Activated naive CD4-positive, alpha-beta T cell treated with anti-CD3 and anti-CD28 coated beads for 36 hours (primary cell): ENCODE measurements at regions not wholly inside any gene's neighbourhood (a gene's known extent, or its start where the extent isn't known, plus 50 kb on each side); places are given as distances from the start of the nearest gene placed in this dataset.
"Not testable (repeated sequence)": the region's sequence is repeated elsewhere in the genome, so short reads cannot be mapped to it uniquely, and the experiment has no call there.

Experiments used
- CTCF ChIA-PET: fragments of 350-600 bp; sonication (Branson Sonifier 250); formaldehyde crosslinking; loops from one replicate; lab custom pipeline; 2021; ENCODE audit warnings: antibody characterized with exemption; lab: Charles Lee
- DNase-seq: peaks from one replicate; pipeline ENCODE4 v3.0.0-alpha.2; 2020
- H3K27ac Mint-ChIP-seq: one replicate; pipeline ENCODE4 v1.8.0; 2021; ENCODE audit warnings: mild to moderate bottlenecking, mixed read lengths
- H3K27me3 Mint-ChIP-seq: one replicate; pipeline ENCODE4 v1.8.0; 2021; ENCODE audit warnings: low read depth, mixed read lengths
- H3K36me3 Mint-ChIP-seq: one replicate; pipeline ENCODE4 v1.8.0; 2021; ENCODE audit warnings: low read depth, mixed read lengths
- H3K4me1 Mint-ChIP-seq: one replicate; pipeline ENCODE4 v1.8.0; 2021; ENCODE audit warnings: low read depth, mixed read lengths
- H3K4me3 Mint-ChIP-seq: one replicate; pipeline ENCODE4 v1.8.0; 2021; ENCODE audit warnings: mild to moderate bottlenecking, moderate library complexity, mixed read lengths
- H3K9me3 Mint-ChIP-seq: one replicate; pipeline ENCODE4 v1.8.0; 2021; ENCODE audit warnings: mixed read lengths
- intact Hi-C: fragments of 100-400 bp; cut with micrococcal nuclease; formaldehyde crosslinking; loops from one replicate; pipeline ENCODE4 v1.15.1; 2023

DNA sequence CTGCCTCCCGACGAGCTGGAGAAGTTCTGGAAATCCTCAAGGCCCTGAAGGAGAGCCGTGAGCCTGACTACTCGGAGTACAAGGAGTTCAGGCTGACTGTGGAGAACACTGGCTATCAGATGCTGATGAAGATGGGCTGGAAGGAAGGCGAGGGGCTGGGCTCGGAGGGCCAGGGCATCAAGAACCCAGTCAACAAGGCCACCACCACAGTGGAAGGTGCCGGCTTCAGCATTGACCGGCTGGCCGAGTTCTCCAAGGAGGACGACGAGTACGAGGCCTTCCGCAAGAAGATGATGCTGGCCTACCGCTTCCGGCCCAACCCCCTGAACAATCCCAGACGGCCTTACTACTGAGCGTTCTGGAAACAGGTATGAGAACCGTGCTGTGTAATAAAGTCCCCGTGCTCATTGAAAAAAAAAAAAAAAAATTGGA lies 366.1 kb upstream of the ATXN7L3B start:
- Mint-ChIP-seq H3K4me3 (no peak overlapping the region), H3K27ac (no peak overlapping the region), H3K9me3 (peaks cover 8% of the 10 kb centered on the region), H3K4me1 (no peaks in the 10 kb centered on the region), H3K36me3 (no peaks in the 10 kb centered on the region), H3K27me3 (no peaks in the 10 kb centered on the region)
- CTCF ChIA-PET, result no interaction called here
- intact Hi-C loops, result no loop called here
- no peak for DNase-seq

DNA sequence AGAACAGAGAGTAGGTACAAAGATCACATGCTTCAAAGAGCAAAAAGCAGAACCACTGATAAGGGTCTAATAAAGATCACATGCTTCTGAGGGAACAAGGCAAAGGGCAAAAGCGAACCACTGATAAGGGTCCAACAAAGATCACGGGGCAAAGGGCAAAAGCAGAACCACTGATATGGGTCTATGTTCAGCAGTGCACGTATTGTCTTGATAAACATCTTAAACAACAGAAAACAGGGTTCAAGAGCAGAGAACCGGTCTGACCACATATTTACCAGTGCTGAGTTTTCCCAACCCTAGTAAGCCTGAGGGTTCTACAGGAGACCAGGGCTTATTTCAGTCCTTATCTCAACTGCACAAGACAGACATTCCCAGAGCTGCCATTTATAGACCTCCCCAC lies 362.7 kb upstream of the ATXN7L3B start:
- DNase-seq, H3K27me3 Mint-ChIP-seq, H3K4me3 Mint-ChIP-seq, H3K36me3 Mint-ChIP-seq, intact Hi-C loops, CTCF ChIA-PET, H3K4me1 Mint-ChIP-seq, H3K27ac Mint-ChIP-seq: not testable (repeated sequence)
- H3K9me3 Mint-ChIP-seq, result peaks cover 11% of the 10 kb centered on the region

DNA sequence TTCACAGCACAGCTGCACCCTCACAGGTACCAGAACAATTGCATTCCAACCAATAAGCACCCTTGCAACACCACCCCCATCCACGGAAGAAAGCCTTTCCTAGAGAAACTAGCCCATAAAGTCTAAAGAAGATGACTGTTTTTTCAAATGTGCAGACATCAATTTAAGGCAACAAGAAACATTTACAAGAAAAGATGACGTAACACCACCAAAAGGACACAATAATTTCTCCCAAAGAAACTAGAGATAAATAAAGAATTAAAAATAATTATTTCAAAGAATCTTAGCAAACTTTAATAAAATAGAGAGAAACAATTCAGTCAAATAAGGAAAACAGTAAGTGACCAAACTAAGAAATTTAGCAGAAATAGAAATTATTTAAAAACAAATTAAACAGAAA lies 352.3 kb upstream of the ATXN7L3B start:
- no peak overlapping the region for H3K4me3 Mint-ChIP-seq
- no peaks in the 10 kb centered on the region for H3K4me1 Mint-ChIP-seq
- no peaks in the 10 kb centered on the region for H3K9me3 Mint-ChIP-seq
- no peak for DNase-seq
- CTCF ChIA-PET, result no interaction called here
- H3K36me3 Mint-ChIP-seq, result no peaks in the 10 kb centered on the region
- H3K27me3 Mint-ChIP-seq, result no peaks in the 10 kb centered on the region
- intact Hi-C loops, result no loop called here
- no peak overlapping the region for H3K27ac Mint-ChIP-seq

DNA sequence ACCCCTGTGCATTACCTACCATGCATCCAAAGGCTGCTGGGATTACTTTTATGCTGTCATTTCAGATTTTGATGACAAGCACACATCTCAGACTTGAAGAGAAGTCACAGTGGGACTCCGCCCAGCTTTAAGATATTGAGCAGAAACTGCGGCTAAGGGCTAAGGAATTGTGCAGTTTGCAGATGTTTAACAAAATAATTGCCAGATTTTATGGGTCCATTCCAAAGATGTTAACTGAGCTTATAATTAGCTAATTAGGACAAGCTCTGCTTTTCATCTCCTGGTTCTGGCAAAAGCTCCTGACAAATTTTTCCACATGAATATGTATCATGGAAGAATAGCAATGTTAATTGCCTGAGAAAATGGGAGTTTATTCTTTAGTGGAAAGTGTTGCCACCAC lies 344.4 kb upstream of the ATXN7L3B start:
- no peaks in the 10 kb centered on the region for H3K36me3 Mint-ChIP-seq
- no peak for DNase-seq
- H3K4me3 Mint-ChIP-seq, result no peak overlapping the region
- no peaks in the 10 kb centered on the region for H3K4me1 Mint-ChIP-seq
- H3K27ac Mint-ChIP-seq, result no peak overlapping the region
- CTCF ChIA-PET, result no interaction called here
- intact Hi-C loops, result no loop called here
- H3K27me3 Mint-ChIP-seq, result no peaks in the 10 kb centered on the region
- H3K9me3 Mint-ChIP-seq, result peaks cover 2% of the 10 kb centered on the region

DNA sequence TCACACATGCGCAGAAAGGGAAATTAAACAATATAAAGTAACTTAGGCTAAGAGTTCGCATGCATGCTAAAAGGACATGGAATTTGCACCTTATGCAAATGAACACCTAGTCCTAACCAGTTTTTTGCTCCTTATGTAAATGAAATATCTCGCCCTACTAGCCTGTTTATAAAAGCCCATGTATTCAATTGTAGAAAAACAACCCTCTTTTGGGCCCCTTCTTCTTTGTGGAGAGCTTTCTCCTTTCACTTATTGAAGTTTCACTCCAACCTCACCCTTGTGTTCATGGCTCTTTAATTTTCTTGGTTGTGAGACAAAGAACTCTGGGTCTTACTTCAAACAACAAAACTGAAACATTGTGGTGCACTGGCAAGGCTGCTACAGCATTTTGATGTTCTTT lies 333.4 kb upstream of the ATXN7L3B start:
- Mint-ChIP-seq H3K4me3 (no peak overlapping the region), H3K27me3 (no peaks in the 10 kb centered on the region), H3K36me3 (no peaks in the 10 kb centered on the region), H3K4me1 (no peaks in the 10 kb centered on the region), H3K27ac (no peak overlapping the region), H3K9me3 (peaks cover 8% of the 10 kb centered on the region)
- intact Hi-C loops, result no loop called here
- DNase-seq, result no peak
- CTCF ChIA-PET, result no interaction called here

DNA sequence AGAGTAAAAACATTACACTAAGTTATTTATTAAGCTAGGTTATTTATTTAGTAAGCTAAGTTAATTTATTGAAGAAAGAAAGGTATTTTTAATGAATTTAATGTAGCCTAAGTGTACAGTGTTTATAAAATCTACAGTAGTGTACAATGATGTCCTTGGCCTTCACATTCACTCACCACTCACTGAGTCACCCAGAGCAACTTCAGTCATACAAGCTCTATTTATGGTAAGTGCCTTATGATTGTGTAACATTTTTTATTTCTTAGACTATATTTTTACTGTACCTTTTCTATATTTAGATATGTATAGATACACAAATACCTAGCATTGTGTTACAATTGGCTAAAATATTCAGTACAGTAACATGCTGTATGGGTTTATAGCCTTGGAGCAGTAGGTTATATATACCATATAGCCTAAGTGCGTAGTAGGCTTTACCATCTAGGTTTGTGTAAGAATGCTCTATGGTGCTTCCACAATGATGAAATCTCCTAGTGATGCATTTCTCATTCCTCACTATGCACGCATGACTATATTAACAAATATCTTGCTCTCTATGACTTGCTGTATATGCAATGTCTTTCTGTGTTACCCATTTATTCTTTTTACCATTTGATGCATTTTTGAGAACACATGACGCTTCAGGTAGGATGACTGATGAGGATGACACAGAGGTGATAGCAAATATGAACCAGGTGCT lies 309.6 kb upstream of the ATXN7L3B start:
- H3K36me3 Mint-ChIP-seq, result no peaks in the 10 kb centered on the region

DNA sequence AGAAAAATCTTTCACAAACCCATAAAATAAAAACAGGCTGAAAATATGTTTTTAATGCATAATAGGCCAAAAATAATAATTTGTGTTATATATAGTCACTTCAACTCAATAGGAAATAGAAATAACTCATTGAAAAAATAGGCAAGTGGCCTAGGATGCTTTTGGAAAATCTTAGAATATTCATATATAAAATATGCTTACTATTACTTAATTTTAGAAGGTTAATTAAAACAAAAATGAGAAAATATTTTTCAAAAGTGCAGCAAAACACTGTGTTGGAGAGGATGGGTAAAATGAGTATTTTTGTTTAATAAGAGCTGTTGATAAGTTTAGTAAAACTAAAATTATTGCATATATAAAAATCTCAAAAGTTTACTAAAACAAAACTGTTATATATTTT lies 308.0 kb upstream of the ATXN7L3B start:
- no peaks in the 10 kb centered on the region for H3K9me3 Mint-ChIP-seq

More for the DNA sequence above, 309.6 kb upstream of the ATXN7L3B start:
- no peak for DNase-seq
- Mint-ChIP-seq H3K27ac (no peak overlapping the region), H3K4me3 (no peak overlapping the region), H3K9me3 (no peaks in the 10 kb centered on the region), H3K4me1 (no peaks in the 10 kb centered on the region), H3K27me3 (no peaks in the 10 kb centered on the region)
- intact Hi-C loops, result no loop called here
- CTCF ChIA-PET, result no interaction called here

DNA sequence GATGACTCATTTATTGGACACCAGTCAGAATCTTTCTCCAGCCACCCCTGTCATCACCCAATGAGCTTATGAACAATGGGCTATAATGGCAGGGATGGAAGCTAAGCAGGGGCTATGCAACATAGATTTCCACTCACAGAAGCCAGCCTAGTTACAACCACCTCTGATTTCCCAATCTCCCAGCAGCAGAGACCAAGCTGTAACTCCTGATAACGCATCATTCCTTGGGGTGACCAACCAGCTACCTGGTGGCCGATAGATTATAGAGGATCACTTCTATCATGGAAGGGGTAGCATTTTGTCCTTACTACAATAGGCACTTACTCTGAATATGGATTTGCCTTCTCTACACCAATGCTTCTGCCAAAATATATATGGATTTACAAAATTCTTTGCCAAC lies 302.3 kb upstream of the ATXN7L3B start:
- intact Hi-C loops, result no loop called here
- Mint-ChIP-seq H3K27ac (no peak overlapping the region), H3K9me3 (peaks cover 12% of the 10 kb centered on the region), H3K36me3 (no peaks in the 10 kb centered on the region), H3K4me3 (no peak overlapping the region), H3K27me3 (no peaks in the 10 kb centered on the region), H3K4me1 (no peaks in the 10 kb centered on the region)
- CTCF ChIA-PET, result no interaction called here
- no peak for DNase-seq

More for the DNA sequence above, 308.0 kb upstream of the ATXN7L3B start:
- Mint-ChIP-seq H3K4me3 (no peak overlapping the region), H3K4me1 (no peaks in the 10 kb centered on the region), H3K27ac (no peak overlapping the region), H3K36me3 (no peaks in the 10 kb centered on the region), H3K27me3 (no peaks in the 10 kb centered on the region)
- CTCF ChIA-PET, result no interaction called here
- DNase-seq, result no peak
- intact Hi-C loops, result no loop called here

DNA sequence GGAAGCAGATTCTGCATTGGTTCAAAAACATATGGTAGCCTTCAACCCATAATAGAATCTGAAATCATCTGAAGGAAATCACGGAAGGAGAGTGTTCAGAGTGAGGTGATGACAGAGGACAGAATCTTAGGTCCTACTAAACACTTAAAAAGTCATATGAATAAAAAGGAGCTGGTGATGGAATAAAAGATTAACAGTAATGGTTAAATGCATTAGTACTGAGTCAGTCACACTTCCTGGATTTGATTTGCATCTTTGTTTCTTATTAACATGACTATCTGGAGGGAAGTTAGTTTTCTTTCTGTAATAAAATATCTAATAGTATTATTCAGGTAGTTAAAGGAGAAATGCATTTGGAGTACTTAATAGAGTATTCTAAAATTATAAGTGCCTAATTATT lies 296.3 kb upstream of the ATXN7L3B start:
- no peak for DNase-seq
- Mint-ChIP-seq H3K4me1 (no peaks in the 10 kb centered on the region), H3K36me3 (no peaks in the 10 kb centered on the region), H3K4me3 (no peak overlapping the region), H3K27me3 (no peaks in the 10 kb centered on the region), H3K9me3 (peaks cover 18% of the 10 kb centered on the region), H3K27ac (no peak overlapping the region)
- CTCF ChIA-PET, result no interaction called here
- intact Hi-C loops, result no loop called here

DNA sequence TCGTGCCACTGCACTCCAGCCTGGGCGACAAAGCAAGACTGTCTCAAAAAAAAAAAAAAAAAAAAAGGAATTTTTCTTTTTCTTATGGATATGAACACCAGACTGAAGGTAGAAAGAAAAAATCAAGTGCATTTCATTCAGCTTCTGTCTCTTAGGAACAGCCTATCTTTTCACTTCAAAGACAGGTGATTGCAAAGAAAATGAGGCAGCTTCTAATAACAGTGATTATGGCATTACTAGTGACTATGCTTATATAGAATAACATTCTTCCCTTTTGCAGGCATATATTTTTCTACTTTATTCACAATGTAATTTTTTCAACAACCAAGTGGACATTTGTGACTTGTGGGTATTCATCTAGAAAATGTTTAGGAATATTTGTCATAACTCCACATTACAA lies 295.5 kb upstream of the ATXN7L3B start:
- Mint-ChIP-seq H3K9me3 (peaks cover 18% of the 10 kb centered on the region), H3K27ac (no peak overlapping the region), H3K4me3 (no peak overlapping the region), H3K27me3 (no peaks in the 10 kb centered on the region), H3K36me3 (no peaks in the 10 kb centered on the region), H3K4me1 (no peaks in the 10 kb centered on the region)
- intact Hi-C loops, result no loop called here
- CTCF ChIA-PET, result interaction anchor here (0.6 kb wide), 1 partner anchor 10 kb away, joined by 6 read pairs; no protein-coding TSS in a partner anchor
- no peak for DNase-seq

DNA sequence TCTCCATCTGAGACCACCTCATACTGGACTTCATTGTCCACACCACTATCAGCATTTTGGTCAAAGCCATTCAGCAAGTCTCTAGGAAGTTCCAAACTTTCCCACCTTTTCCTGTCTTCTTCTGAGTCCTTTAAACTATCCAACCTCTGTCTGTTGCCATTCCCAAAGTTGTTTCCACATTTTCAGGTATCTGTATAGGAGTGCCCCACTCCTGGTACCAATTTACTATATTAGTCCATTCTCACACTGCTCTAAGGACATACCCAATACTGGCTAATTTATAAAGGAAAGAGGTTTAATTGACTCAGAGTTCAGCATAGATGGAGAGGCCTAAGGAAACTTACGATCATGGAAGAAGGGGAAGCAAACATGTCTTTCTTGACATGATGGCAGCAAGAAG lies 292.2 kb upstream of the ATXN7L3B start:
- no peaks in the 10 kb centered on the region for H3K4me1 Mint-ChIP-seq
- H3K9me3 Mint-ChIP-seq, result peaks cover 6% of the 10 kb centered on the region
- no peak for DNase-seq
- intact Hi-C loops, result no loop called here
- H3K36me3 Mint-ChIP-seq, result no peaks in the 10 kb centered on the region
- CTCF ChIA-PET, result no interaction called here
- no peak overlapping the region for H3K4me3 Mint-ChIP-seq
- no peaks in the 10 kb centered on the region for H3K27me3 Mint-ChIP-seq
- no peak overlapping the region for H3K27ac Mint-ChIP-seq

DNA sequence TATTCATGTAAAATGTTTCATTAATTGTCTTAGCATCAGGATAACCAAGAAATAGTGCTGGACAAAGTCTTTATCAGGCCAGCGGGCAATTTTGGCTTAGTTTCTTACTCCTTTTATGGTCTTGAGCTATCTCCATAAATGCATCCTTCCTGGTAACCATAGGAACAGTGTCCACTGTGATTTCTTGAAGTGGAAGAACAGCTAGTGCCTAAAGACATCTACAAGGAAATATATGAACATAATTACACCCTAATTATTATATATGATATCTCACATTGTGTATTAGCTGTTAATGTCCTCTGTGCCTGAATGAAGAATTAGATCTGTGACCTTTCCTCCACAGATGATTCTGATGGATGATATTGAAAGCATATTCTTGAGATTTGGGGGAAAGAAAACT lies 286.7 kb upstream of the ATXN7L3B start:
- CTCF ChIA-PET, result no interaction called here
- Mint-ChIP-seq H3K4me1 (no peaks in the 10 kb centered on the region), H3K36me3 (no peaks in the 10 kb centered on the region), H3K9me3 (peaks cover 4% of the 10 kb centered on the region), H3K27me3 (no peaks in the 10 kb centered on the region), H3K27ac (no peak overlapping the region), H3K4me3 (no peak overlapping the region)
- intact Hi-C loops, result no loop called here
- no peak for DNase-seq

DNA sequence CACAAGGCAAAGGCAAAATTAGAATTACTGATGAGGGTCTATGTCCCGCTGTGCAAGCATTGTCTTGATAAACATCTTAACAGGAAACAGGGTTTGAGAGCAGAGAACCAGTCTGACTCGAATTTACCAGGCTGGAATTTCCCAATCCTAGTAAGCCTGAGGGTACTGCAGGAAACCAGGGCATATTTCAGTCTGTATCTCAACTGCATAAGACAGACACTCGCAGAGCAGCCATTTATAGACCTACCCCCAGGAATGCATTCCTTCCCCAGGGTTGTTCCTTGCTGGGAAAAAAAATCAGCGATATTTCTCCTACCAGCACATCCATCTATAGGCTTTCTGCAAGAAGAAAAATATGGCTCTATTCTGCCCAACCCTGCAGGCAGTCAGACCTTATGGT lies 283.8 kb upstream of the ATXN7L3B start:
- H3K36me3 Mint-ChIP-seq, H3K9me3 Mint-ChIP-seq, H3K4me1 Mint-ChIP-seq, DNase-seq, H3K4me3 Mint-ChIP-seq, H3K27me3 Mint-ChIP-seq, H3K27ac Mint-ChIP-seq, CTCF ChIA-PET, intact Hi-C loops: not testable (repeated sequence)
